ENCODE measurements at regions not wholly inside any gene's neighbourhood (a gene's known extent, or its start where the extent isn't known, plus 50 kb on each side); places are given as distances from the start of the nearest gene placed in this dataset.

- Histone ChIP-seq H3K4me1 (ENCODE audit: control insufficient read depth in 2 of 2, insufficient read depth in 2 of 2, low read length in 2 of 2) (no peaks in the 10 kb centered on the region), H3K36me3 (replicated peaks in 1 of 2; ENCODE audit: control extremely low read depth in 1 of 2, control insufficient read depth in 1 of 2, extremely low read depth in 1 of 2, insufficient read depth in 2 of 2, low read length in 1 of 2) (no peaks in the 10 kb centered on the region), H4K20me1 (ENCODE audit: control insufficient read depth, insufficient read depth, low read length, poor library complexity, severe bottlenecking) (no peaks in the 10 kb centered on the region), H3K4me2 (replicated peaks; ENCODE audit: low read depth, low read length, poor library complexity, severe bottlenecking) (no peak overlapping the region), H3K27ac (ENCODE audit: low read length in 2 of 2) (no peak overlapping the region), H3K9ac (ENCODE audit: low read length) (no peak overlapping the region), H2AFZ (ENCODE audit: insufficient read depth, low read depth, low read length, poor library complexity, severe bottlenecking) (no peak overlapping the region), H3K4me3 (ENCODE audit: control extremely low read depth in 1 of 5, extremely low read depth in 1 of 5, insufficient read depth in 1 of 5, low read depth in 2 of 5, low read length in 4 of 5) (no peak overlapping the region), H3K79me2 (ENCODE audit: control insufficient read depth, insufficient read depth, low read length) (no peaks in the 10 kb centered on the region), H3K27me3 (replicated peaks in 1 of 4; ENCODE audit: control extremely low read depth in 1 of 4, control insufficient read depth in 3 of 4, insufficient read depth in 4 of 4, low read length in 3 of 4) (no peaks in the 10 kb centered on the region), H3K9me3 (ENCODE audit: control extremely low read depth in 1 of 3, control insufficient read depth in 2 of 3, insufficient read depth in 1 of 3, low read length in 2 of 3) (no peaks in the 10 kb centered on the region)
- H3K4me3 Mint-ChIP-seq: no peak overlapping the region
- WGBS (ENCODE audit: insufficient coverage): 100% methylated on average over 1 of the region's 2 CpGs
- no peaks in the 10 kb centered on the region for H3K9me3 Mint-ChIP-seq (ENCODE audit: insufficient read depth)
- H3K27ac Mint-ChIP-seq: no peak overlapping the region
- POLR2A ChIA-PET: no interaction called here
- no peaks in the 10 kb centered on the region for H3K27me3 Mint-ChIP-seq
- H3K4me1 Mint-ChIP-seq: no peaks in the 10 kb centered on the region
- intact Hi-C loops (cut with micrococcal nuclease): no loop called here
- ATAC-seq (ENCODE audit: low read depth): no peak
- no peak for DNase-seq
- TF ChIP-seq CTCF (IDR thresholded peaks at IDR 0.05) (no peak), EZH2 (IDR thresholded peaks at IDR 0.05; ENCODE audit: borderline replicate concordance, insufficient read depth, low read depth, low read length, poor library complexity, severe bottlenecking) (no peak)
- CTCF ChIA-PET: no interaction called here
These were observed 512.3 kb downstream of the XIRP2 start for GRCh38 chr2:167400546-167400945.

- Mint-ChIP-seq H3K9me3 (ENCODE audit: insufficient read depth) (no peaks in the 10 kb centered on the region), H3K4me3 (no peak overlapping the region), H3K27ac (no peak overlapping the region), H3K27me3 (no peaks in the 10 kb centered on the region), H3K4me1 (no peaks in the 10 kb centered on the region)
- Histone ChIP-seq H3K4me1 (ENCODE audit: control insufficient read depth in 2 of 2, insufficient read depth in 2 of 2, low read length in 2 of 2) (no peaks in the 10 kb centered on the region), H4K20me1 (ENCODE audit: control insufficient read depth, insufficient read depth, low read length, poor library complexity, severe bottlenecking) (no peaks in the 10 kb centered on the region), H2AFZ (ENCODE audit: insufficient read depth, low read depth, low read length, poor library complexity, severe bottlenecking) (no peak overlapping the region), H3K9me3 (ENCODE audit: control extremely low read depth in 1 of 3, control insufficient read depth in 2 of 3, insufficient read depth in 1 of 3, low read length in 2 of 3) (no peaks in the 10 kb centered on the region), H3K27me3 (replicated peaks in 1 of 4; ENCODE audit: control extremely low read depth in 1 of 4, control insufficient read depth in 3 of 4, insufficient read depth in 4 of 4, low read length in 3 of 4) (no peaks in the 10 kb centered on the region), H3K27ac (ENCODE audit: low read length in 2 of 2) (no peak overlapping the region), H3K4me2 (replicated peaks; ENCODE audit: low read depth, low read length, poor library complexity, severe bottlenecking) (no peak overlapping the region), H3K79me2 (ENCODE audit: control insufficient read depth, insufficient read depth, low read length) (no peaks in the 10 kb centered on the region), H3K4me3 (ENCODE audit: control extremely low read depth in 1 of 5, extremely low read depth in 1 of 5, insufficient read depth in 1 of 5, low read depth in 2 of 5, low read length in 4 of 5) (no peak overlapping the region), H3K36me3 (replicated peaks in 1 of 2; ENCODE audit: control extremely low read depth in 1 of 2, control insufficient read depth in 1 of 2, extremely low read depth in 1 of 2, insufficient read depth in 2 of 2, low read length in 1 of 2) (no peaks in the 10 kb centered on the region), H3K9ac (ENCODE audit: low read length) (no peak overlapping the region)
- ChIA-PET CTCF (no interaction called here), POLR2A (no interaction called here)
- 50% methylated on average over 1 of the region's 3 CpGs for WGBS (ENCODE audit: insufficient coverage)
- DNase-seq: no peak
- ATAC-seq (ENCODE audit: low read depth): no peak
- intact Hi-C loops (cut with micrococcal nuclease): no loop called here
- TF ChIP-seq CTCF (IDR thresholded peaks at IDR 0.05): no peak
- no peak for TF ChIP-seq EZH2 (IDR thresholded peaks at IDR 0.05; ENCODE audit: borderline replicate concordance, insufficient read depth, low read depth, low read length, poor library complexity, severe bottlenecking)
These were observed 510.6 kb downstream of the XIRP2 start for GRCh38 chr2:167398873-167399272.
